ENCODE measurements at regions not wholly inside any gene's neighbourhood (a gene's known extent, or its start where the extent isn't known, plus 50 kb on each side); places are given as distances from the start of the nearest gene placed in this dataset.
"Not testable (repeated sequence)": the region's sequence is repeated elsewhere in the genome, so short reads cannot be mapped to it uniquely, and the experiment has no call there.

DNA sequence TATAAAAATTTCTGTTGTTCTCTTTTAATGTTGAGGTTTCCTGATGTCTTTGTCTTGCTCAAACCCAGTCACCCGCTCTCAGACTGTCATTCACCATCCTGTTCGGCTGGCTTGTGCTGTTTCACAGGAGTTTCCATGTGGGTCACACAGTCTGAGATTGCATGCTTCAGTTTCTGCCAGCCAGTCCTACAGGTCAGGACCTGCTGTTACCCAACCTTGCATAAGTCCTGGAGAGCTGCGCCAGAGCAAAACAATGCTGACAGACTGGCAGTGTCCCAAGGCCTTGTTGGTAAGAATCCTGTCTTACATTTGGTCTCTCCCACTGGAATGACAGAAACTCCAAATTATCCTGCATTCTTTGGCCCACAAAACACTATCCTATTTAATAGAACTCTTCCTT lies 340.0 kb upstream of the SLITRK5 start:
- peak in 1 of 56 donors; percentile 3 for DNase-seq

DNA sequence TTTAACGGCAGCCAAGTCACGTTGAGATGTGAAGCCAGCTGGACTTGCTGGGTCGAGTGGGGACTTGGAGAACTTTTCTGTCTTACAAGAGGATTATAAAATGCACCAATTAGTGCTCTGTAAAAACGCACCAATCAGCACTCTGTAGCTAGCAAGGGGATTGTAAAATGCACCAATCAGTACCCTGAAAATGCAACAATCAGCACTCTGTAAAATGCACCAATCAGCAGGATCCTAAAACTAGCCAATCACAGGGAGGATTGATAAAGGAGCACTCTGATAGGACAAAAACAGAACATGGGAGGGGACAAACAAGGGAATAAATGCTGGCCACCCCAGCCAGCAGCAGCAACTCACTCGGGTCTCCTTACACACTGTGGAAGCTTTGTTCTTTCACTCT lies 337.6 kb upstream of the SLITRK5 start:
- no peak for DNase-seq

DNA sequence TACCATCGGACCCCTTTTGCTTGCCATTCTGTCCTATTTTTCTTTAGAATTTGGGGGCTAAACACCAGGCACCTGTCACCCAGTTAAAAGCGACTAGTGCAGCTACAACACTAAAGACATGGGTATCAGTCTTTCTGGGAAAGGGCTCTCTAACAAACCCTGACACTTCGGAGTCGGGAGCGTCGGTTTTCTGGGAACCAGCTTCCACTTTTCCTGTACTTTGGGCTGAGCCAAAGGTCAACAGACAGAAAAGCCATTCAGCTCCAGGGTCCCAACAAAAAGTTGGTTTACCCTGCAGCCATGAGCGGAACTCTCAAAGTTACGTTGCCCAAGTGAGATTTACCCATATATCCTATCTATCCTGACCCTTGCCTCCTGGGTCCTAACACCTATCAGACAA lies 337.0 kb upstream of the SLITRK5 start:
- no peak for DNase-seq

DNA sequence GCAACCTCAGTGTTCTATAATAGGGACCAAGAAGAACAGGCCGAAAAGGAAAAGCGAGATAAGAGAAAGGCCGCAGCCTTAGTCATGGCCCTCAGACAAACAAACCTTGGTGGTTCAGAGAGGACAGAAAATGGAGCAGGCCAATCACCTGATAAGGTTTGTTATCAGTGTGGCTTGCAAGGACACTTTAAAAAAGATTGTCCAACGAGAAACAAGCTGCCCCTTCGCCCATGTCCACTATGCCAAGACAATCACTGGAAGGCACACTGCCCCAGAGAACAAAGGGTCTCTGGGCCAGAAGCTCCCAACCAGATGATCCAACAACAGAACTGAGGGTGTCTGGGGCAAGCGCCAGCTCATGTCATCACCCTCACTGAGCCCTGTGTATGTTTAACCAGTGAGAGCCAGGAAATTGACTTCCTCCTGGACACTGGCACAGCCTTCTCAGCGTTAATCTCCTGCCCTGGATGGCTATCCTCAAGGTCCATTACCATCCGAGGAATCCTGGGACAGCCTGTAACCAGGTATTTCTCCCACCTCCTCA lies 334.8 kb upstream of the SLITRK5 start:
- DNase-seq = not testable (repeated sequence)

DNA sequence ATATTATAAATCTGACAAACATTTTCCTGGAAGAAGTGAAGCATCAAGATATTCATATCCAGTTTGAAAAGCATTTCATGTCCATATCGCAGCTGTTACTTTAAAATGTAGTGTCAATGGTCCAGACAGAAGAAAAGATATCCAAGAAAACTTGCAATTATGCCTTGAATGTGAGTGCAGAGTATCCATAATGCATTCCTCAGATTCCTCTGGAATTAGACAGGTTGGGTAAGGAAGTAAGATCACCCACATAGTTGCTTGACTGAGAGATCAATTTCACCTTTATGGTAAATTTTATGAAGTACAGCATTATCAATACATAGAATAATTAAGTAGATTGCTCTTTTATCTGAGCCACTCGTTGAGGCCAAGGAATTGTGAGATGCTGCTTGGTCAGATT lies 327.0 kb upstream of the SLITRK5 start:
- DNase-seq = no peak

DNA sequence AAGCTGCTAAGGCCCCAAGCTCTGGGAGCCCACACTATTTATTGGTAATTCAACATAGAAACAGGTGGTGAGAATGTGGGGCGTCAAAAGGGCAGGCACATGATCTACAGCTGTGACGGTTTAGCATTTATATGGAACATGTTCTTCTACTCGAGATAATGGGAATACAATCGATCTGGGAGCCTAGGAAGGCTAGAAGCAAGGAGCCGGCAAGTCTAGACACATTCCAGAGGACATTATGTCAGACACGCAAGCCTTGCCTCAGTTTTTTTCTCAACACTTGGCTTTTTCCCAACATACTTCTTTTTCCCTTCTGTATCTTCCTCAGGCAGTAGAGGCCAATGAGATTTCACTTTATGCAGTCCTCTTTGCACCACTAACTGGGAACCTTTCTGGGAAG lies 315.7 kb upstream of the SLITRK5 start:
- DNase-seq = no peak

DNA sequence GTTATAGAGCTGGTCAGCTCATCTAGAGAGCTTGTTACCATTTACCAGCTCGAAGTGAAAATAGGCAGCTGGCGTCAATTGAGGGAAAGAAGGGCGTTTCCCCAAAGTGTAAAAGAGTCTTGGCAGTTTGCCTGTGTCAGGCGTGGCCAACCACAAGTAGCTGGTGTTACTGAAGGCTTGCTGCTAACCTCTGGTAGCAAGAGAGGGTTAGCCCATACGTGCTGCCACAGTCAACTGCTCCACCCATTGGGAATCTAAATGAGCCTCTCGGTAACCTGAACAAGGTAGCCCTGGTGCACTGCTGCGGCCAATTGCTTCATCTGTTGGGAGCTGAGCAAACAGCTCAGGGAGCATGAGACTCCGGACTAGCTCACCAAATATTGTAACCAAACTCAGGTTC lies 314.9 kb upstream of the SLITRK5 start:
- no peak for DNase-seq

DNA sequence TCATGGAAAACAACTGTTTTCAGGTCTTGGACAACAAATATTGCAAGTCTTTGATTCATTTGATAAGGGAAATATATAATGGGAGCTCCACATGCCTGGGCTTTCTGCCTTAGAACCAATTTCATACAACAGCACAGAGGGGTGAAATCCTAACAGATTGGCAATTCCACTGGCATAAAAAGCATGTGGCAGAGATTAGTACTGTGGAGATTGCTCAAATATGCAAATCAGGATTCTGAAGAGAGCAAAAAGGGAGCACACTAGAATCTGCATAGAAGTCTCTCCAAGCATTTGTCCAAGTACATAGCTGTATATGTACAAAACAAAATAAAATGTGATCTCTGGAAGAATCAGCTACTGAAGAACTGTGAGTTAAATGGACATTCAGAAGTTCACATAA lies 312.9 kb upstream of the SLITRK5 start:
- DNase-seq = no peak

DNA sequence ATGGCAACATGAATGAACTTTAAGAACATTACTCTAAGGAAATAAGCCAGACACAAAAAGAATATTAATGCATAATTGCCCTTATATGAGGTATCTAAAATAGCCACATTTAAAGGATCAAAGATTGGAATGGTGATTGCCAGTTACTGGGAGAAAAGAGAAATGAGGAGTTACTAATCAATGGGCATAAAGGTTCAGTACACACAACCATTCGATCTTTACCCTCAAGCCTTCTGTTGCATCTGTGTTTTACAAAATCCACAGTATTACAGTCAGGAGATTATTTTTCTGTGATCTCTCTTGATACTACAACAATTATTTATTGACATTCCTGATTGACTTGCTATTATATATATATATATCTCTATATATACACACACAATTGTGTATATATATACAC lies 310.0 kb upstream of the SLITRK5 start:
- DNase-seq = no peak

DNA sequence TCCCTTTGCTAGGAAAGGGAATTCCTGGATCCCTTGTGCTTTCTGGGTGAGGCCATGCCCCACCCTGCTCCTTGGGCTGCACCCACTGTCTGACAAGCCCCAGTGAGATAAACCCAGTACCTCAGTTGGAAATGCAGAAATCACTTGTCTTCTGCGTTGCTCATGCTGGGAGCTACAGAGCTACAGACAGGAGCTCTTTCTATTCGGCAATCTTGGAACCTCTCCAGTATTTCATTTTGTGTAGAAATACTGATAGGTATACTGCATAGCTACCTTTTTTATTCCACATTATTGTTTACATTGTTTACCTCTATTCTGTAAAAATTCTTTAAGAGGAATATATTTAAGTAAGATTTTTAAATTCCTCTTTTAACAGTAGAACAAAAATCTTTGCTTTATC lies 302.5 kb upstream of the SLITRK5 start:
- no peak for DNase-seq

DNA sequence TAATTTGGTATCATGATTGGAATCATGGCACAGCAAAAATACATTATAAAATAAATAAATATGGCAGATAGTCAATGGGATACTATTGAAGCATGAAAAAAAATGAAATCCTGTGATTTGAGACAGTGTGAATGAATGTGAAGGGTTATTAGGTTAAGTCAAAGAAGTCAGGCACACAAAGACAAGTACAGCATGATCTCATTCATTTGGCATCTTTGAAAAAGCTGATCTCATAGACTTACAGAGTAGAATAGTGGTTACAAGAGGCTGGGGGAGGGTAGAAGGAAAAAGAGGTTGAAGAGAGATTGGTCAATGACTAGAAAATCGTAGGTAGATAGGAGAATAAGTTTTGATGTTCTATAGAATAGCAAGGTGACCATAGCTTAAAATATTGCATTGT lies 295.1 kb upstream of the SLITRK5 start:
- DNase-seq = no peak

DNA sequence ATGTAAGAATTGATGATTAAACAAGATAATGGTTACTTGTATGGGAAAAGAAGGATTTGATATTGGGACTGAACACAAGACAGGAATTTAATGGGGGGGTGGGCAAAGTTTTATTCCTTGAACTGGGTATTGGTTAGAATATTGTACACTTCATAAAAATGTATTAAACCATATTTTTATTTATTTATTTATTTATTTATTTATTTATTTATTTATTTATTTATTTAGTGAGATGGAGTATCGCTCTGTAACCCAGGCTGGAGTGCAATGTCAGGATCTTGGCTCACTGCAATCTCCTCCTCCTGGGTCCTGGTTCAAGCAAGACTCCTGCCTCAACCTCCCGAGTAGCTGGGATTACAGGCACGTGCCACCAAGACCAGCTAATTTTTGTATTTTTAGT lies 287.1 kb upstream of the SLITRK5 start:
- DNase-seq = no peak

DNA sequence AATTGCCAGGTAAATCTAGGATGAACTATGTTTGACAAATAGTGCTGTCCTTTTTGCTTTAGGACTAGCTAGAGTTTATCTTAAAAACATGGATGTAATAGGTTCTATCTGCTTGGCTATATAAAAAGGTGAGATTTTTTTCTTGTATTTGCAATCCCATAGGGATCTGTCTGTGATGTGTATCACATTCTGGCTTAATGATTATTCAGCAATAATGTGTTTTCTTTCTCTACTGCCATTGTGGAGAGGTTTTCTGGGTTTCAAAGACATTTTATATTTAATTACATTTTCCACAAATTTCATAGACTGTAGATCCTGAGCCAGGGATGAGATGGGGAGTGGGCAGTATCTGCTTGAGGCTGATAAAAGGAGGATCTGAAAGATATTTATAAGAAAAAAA lies 277.8 kb upstream of the SLITRK5 start:
- DNase-seq = no peak

DNA sequence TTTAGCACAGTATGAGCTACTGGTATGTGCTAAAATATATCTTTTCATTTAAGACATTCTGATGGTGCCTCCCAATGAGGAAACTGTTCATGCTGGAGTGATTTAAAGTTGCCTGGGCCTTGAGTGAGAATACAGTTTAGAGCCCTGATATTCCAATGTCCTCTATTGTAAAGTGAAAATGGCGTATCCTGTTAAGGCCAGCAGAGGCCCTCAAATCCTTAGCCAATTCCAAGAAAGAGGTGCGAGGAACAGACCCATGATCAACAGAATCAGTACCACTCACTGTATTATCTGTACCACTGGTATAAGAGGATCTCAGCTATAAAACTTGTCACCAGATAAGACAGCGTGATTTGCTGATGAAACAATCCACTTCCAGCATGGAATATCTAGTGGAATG lies 273.1 kb upstream of the SLITRK5 start:
- DNase-seq = no peak

DNA sequence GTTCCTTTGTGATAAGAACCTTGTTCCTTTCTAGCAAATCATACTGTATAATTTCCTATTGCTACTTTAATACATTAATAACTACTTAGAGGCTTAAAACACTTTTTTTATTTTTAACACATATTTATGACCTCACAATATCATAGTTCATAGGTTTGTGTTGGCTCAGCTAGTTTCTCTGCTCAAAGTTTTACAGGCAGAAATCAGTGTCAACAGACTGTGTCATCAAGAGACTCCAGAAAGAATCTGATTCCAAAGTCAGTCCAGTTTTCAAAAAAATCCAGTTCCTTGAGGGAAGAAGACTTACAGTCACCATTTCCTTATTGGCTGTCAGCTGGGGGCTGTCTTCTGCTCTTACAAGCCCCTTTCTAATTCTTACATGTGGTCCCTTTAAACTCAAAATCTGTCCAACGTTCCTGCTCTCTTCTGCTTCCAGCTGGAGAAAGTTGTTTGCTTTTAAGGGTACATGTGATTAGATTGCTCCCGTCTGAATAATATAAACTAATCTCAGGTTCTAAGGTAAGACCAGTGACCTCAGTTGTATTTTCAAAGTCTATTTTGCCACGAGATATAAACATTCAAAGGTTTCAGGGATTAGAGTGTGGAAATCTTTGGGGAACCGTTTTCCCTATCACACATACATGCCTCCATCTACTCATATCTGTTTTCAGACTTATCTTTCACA lies 267.3 kb upstream of the SLITRK5 start:
- DNase-seq = no peak

DNA sequence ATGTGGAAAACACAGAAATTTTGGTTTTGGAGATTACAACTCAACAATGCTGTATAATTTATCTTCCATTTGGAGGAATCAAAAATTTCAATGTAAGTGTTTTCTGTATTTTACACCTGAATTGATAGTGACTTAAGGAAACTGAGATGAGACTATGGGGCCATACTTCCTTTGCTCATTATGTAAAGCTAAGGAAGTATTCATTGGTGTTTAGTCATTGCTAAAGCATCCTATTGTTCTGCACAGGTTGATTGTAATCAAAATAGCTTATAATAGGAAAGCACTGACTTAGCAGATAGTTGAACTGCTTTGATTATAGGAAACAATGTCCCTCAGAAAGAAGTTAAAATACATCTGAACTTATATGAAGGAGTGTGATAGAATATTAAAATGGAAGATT lies 244.4 kb upstream of the SLITRK5 start:
- no peak for DNase-seq

DNA sequence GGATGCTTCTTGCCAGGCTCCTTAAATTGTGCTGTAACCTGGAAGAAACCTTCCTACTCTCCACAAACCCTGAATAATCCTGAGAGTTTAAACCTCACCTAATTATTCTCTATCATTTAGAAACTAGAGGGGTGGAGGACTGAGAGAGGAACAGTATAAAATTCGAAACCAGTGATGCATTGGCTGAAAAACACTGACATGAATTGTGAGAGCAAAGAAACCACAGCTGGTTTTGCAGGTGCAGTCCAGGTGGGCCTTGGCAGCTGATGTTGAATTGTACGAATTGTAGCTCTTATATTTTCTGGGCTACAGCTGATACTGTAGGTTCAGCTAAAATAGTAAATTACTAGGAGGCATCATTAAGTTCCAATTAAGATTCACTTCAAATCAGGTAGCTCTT lies 227.0 kb upstream of the SLITRK5 start:
- no peak for DNase-seq

DNA sequence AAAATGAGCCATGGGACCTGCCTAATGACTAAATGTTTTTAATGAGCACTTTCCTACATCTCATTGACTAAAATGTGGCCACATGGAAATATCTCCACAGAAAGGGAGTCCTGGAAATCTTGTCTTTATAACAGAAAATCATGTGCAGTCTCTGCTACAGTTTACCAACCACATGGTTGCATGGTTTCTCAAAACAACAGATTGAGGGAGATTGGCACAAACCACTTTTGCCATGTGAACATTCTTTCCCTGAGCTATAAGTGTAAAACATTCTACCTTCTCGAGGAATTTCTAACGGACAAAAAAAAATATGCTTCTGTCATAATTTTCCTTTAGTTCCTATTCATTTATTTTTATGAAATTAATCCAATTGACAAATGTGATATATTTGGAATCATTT lies 218.9 kb upstream of the SLITRK5 start:
- no peak for DNase-seq

DNA sequence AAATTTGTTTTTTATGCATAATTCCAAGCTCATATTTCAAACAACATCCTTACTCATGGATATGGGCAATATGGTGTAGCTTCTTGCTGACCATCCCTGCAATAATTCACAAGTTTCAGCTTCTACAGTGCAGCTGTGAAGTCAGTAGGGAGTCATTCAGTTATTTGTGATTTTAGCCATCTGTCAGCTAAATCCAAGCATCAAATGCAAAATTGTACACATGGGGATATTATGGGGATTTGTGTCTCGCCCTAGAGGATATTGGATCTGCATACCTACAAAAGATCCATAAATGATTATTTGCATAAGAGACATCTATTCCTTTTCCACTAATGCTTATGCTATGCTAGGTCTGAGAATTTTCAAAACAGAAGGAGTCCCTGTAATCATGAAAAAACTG lies 217.9 kb upstream of the SLITRK5 start:
- no peak for DNase-seq

DNA sequence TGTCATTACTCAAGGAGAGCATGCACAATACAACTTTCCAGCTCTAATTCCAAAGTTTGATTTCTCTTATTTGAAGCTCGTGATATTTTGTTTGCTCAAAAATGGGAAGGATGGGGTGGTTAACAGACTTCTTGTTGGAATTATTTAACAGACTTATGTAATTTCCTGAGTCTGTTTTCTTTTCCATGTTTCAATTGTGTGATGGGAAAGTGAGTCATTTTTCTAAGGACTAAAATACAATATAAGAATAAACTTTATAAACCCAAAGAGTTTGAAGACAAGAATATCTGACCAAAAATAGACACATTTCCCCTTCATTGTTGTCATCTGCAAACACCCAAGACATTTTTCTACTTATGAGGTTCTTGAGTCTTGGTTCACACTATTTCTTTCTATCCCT lies 211.8 kb upstream of the SLITRK5 start:
- no peak for DNase-seq

DNA sequence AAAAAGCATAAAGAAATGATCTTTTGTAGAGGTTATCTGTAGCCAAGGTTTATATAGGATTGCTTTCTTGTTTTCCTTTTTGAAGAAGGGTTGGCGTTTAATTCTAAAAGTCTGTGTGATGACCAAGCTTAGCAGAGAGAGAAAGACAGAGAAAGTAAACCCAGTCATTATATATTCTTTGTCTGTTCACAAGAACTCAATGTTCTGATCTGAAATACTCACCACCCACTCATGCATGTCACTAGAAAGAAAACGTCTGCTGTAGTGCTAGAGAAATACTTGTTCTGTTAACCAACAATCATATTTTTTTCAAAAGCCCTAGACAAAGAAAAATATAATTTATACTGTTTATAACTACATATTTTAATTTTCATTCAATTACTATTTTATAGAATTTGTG lies 173.7 kb upstream of the SLITRK5 start:
- DNase-seq = no peak

DNA sequence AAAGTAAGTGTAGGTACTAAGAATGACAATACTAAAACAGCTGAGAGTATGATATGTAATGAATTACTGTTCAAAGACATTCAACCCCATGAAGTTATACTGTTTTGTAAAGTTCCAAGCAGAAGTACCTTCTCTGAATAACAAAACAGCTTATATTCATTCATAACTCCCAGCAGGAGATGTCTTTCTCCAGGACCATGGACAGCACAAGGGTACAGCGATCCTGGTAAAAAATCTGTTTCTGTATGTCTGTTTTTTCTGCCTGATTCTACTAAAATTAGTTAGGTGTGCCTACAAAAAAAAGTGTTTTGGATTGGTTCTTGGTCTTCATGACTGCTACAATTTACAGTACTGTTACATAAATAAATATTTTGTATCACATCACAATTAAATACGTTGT lies 172.5 kb upstream of the SLITRK5 start:
- DNase-seq = no peak

DNA sequence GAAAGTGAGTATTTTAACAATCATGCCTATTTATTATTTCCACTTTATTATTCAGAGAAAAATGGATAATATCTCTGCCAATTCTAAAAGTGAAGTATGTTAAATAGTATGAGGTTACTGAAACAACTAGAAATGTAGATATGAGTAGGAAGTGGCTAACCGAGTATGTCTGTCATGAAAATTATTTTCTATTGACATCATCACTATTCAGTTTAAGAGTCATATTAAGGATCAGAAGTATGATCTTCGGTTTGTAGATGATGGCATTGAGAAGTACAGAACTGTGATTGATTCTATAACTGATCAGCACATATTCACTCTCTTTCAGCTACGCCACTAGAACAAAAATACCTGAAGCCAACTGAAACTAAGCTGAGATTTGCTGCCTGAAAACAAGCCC lies 146.4 kb upstream of the SLITRK5 start:
- DNase-seq = no peak

DNA sequence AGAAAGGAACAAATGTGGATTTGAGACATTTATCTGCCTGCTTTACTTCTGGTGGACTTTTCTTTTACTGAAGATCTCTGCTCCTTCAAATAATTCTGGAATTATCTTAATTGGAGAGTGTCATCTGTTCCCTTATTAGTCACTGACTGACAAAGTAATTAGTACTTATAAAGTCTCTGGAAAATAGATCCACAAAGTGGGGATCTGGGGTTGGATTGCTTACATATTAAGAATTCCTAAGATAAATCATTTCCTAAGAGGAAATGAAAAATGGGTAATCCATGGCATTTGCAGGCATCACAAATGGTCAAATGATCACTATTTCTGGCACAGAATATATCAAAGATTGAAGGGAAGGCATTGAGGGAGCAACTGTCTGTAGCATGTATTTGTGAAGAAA lies 137.4 kb upstream of the SLITRK5 start:
- DNase-seq = no peak
